GM21528 (cell line): ENCODE measurements at regions not wholly inside any gene's neighbourhood (a gene's known extent, or its start where the extent isn't known, plus 50 kb on each side); places are given as distances from the start of the nearest gene placed in this dataset.

Source experiments
- ATAC-seq: cut with Tn5 transposase; IDR thresholded peaks from one replicate; pipeline ENCODE4 v1.9.1; 2021; ENCODE audit warnings: mild to moderate bottlenecking, moderate library complexity; ENCODE audit not compliant: unreplicated experiment, low FRiP score

- ATAC-seq: no peak
These were observed 49.9 kb upstream of the ADGRF1 start for GRCh38 chr6:47091886-47092668.
